ENCODE measurements at regions not wholly inside any gene's neighbourhood (a gene's known extent, or its start where the extent isn't known, plus 50 kb on each side); places are given as distances from the start of the nearest gene placed in this dataset.
"Not testable (repeated sequence)": the region's sequence is repeated elsewhere in the genome, so short reads cannot be mapped to it uniquely, and the experiment has no call there.

DNA sequence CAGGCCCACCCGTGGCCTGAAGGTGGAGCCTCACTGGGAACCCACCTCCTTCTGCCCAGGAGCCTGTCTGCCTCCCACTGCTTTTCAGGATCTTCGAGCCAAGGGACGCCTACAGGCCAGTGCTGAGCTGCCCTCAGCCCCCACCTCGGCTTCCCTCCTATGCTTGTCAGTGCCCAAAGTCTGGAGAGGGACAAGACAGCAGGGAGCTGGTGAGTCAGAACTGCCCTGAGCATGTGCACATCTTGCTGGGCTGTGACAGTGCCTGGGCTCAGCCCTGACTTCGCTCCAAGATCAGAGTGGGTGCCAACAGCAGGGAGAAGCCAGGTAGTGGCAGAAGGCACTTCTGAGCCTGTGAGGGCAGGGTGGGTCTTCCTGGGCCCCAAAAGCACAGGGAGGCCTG is 286.8 kb downstream of the AEBP2 start:
- no peak for DNase-seq

GRCh38 chr12:19726592-19726991 is 287.3 kb downstream of the AEBP2 start:
- DNase-seq, result no peak

GRCh38 chr12:19737019-19737418 is 297.7 kb downstream of the AEBP2 start:
- DNase-seq, result no peak

- DNase-seq, result peak; percentile 7
Measured at GRCh38 chr12:19739195-19739776, 300.0 kb downstream of the AEBP2 start.

DNA sequence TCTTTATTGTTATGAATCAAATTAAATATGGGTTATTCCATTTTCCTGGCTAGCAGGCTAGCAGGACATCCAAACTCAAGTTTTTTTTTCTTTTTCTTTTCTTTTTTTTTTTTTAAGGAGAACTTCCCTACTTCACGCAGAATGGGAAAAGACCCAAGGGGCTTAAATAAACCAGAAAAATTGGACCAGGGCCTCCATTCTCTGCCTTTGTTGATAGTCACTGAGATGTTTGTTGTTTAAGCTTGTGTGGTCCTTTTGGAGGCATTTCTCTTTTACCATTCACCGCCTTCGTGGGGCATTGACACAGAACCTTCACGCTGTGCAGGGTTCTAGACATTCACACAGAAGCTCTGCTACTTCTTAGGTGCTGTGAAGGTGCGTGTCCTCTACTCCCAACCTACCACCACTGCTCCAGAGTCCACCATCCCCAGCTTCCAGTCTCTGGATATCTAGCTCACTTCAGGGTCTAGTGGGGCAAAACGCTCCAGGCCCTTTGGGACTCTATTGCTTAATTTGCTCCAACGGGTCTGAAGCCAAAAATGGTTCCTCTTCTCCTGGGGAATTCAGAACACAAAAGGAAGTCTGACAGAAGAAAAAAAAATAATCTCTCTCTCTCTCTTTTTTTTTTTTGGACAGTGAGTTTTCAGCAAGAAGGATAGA is 301.3 kb downstream of the AEBP2 start:
- DNase-seq, result no peak

- DNase-seq, result no peak
Measured at GRCh38 chr12:19741132-19741489, 301.8 kb downstream of the AEBP2 start.

- peak; percentile 16 for DNase-seq
Measured at GRCh38 chr12:19744705-19745218, 305.5 kb downstream of the AEBP2 start.

- DNase-seq, result no peak
Measured at GRCh38 chr12:19746471-19746870, 307.2 kb downstream of the AEBP2 start.

DNA sequence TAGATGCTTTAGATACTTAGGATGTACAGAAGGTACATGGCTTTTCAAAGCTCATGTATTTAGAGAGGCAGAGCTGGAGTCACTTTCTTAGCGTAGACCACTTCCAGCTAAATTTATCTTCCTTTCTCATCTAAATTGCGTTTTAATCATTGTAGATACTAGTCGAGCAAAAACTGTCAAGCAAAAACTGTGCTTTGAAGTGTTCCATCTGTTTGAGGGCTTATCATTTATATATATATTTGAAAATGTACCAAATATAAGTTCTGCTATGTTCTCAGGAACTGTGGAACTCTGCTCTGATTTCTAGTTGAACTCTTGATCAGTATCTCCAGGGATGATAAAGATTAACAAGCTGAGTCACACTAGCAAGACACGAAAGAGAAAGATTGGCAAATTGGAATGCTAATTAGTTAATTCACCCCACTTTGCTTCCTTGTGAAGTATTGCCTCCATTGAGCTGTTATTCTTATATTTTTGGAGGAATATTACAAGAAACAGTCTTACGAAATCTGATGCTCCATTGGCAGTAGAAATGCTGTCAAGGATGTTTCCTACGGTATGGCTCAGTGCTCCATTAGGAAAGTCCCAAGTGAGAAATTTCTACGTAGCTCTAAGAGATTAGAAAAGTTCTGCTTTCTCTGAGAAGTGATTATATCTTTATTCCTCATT is 310.7 kb downstream of the AEBP2 start:
- DNase-seq, result no peak

GRCh38 chr12:19751078-19751477 is 311.8 kb downstream of the AEBP2 start:
- DNase-seq, result no peak

DNA sequence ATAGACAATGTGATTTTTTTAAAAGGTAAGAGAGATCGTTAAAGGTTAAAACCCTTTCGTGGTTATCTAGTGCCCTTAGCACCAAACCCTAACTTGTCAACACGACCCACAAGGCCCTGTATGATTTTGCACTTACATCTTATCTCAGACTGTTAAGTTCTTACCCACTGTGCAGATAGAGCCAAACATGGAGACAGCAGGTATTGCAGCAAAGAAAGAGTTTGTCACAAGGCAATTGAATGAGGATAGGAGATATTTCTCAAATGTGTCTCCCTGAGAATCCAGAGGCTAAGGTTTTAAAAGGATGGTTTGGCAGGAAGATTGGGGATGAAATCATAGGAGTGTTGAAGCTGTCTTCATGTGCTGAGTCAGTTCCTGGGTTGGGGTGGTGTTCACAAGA is 313.4 kb downstream of the AEBP2 start:
- no peak for DNase-seq

DNA sequence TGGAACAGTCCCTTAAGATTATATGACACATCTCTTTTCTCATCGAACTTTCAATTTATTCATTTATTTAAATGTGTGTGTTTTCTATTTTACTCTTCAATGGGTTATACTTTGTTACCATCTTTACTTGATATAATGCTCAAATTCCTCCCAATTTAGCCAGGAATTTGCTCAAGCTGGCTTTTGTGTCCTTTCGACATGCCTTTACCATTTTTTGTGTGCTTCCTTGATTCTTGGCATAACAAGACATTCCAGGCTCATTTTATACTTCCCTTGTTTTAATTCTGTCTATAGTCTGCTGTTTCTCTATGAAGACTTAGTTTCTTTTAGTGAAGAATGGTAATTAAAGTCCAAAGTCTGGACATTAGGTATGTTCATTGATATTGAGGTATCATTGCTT is 315.8 kb downstream of the AEBP2 start:
- no peak for DNase-seq

DNA sequence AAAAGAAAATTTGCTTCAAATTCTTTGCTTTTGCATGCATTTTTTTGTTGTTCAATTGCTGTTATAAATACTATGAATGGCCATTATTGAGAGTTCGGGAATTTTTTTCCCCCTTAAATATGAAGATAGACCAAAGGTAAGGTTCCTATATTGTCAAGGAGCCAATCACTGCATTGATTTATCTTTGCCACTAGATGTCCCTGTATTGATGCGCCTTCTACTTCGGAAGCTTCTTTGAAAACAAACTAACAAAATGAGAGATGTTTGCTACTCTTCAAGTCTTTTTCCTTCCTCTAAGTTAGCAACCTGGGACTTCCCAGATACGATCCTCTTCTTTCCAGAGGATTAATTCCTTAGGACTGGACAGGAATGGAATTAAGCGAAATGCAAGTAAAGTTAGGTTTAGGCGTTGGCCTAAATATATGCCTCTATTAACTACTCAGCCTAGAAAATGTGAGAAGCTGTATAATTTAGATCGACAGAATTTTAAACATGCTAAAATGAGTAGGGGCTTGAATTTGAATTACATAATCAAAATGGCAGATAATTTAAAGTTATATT is 318.1 kb downstream of the AEBP2 start:
- no peak for DNase-seq

DNA sequence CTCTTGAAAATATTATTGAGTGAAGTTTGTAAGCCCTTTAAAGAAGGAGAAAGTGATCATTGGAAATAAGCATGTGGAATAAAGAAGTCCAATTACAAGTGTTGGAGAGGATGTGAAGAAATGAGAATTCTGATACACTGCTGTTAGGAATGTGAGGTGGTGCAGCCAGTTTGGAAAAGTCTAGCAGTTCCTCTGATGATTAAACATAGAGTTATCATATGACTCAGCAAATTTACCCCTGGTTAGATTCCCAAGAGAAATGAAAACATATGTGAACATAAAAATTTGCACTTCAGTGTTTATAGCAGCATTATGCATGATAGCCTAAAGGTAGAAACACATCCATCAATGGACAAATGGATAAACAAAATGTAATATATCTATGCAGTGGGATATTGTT is 319.9 kb downstream of the AEBP2 start:
- no peak for DNase-seq

DNA sequence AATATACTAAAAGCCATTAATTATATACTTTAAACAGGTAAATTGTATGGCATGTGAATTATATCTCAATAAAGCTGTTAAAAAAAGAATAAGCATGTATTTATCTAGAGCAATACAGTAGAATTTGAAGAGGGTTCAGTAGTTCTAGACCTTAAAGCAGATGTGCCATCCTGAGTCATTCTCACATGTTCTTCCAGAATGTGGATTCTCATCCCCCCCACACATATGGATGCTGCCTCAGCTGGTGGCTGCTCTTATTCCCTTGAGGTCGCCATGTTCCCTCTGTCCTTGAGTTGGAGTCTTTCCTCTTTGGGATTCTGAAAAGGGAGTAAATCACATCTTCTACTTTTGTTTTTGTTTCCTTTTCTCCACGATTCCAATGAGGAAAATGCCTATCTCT is 321.3 kb downstream of the AEBP2 start:
- no peak for DNase-seq

DNA sequence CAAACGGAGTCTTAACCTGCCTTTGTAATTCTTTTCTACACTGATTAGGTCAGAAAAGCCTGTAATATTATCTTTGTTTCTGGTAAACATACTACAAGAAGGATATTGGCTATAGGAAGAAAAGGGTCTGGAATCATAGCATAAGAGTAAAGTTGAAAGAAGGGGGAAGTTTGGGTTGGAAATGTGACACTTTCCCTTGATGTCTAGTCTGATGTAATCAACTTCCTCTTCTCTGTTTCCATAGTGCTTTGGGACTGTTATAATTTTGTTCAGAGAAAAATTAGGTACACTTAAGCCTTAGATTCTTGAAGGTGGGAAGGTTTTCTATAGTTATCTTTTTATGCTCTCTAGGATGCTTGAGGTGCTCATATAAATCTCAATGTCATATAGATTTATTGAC is 322.2 kb downstream of the AEBP2 start:
- DNase-seq, result no peak

- DNase-seq, result no peak
Measured at GRCh38 chr12:19763488-19763887, 324.2 kb downstream of the AEBP2 start.

GRCh38 chr12:19764408-19764807 is 325.1 kb downstream of the AEBP2 start:
- DNase-seq, result no peak

DNA sequence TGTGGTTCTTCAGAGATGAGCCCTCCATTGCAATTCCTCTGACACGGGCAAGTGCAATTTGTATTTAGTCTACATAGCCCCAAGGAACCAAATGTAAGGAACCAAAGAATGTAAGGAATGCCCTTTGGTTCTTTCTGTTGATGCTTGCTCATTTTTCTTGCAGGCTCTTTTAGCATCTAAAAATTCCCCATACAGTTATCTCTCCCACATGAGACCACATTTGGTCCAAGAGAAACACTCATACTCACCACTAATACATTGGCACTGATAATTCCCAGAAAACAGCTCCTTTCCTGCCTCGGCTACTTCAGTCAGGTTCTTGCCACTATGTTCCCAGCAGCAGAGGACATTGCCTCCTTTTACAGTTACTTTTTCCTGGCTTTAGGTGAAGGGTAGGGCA is 332.6 kb downstream of the AEBP2 start:
- no peak for DNase-seq

DNA sequence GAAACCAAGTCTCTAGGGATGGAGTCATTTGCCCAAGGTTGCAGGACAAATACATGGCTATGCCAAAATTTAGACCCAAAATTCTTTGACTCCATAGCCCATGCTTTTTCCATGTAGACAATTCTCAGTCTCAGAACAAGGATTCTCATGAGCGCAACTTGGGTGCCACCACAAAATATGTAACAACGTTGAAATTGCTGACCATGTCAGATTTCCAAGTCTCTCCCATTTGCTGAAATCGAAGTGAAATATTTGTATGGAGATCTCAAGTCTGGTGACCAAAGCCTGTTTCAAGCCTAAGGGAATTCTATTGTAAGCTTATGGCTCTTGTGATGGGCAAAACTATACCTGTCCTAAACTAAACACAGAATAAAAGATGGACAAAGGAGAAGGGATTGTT is 333.5 kb downstream of the AEBP2 start:
- no peak for DNase-seq

DNA sequence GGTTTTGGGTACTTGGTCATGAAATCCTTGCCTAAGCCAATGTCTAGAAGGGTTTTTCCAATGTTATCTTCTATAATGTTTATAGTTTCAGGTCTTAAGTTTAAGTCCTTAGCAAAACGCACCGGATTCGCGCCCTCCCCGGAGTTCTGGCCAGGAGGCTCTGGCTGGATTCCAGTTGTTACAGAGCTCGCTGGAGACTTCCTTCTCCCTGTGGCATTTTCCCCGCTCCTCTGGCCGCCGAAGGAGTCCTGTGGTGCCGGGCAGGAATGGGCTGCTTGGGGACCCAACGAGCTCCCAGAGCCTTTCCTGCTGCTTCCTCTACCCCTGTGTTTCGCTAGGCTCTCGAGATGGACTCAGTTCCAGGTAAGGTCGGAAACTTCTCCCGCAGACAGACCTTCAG is 335.9 kb downstream of the AEBP2 start:
- DNase-seq, result no peak

GRCh38 chr12:19775976-19776375 is 336.7 kb downstream of the AEBP2 start:
- DNase-seq, result not testable (repeated sequence)

- no peak for DNase-seq
Measured at GRCh38 chr12:19778172-19778571, 338.9 kb downstream of the AEBP2 start.

DNA sequence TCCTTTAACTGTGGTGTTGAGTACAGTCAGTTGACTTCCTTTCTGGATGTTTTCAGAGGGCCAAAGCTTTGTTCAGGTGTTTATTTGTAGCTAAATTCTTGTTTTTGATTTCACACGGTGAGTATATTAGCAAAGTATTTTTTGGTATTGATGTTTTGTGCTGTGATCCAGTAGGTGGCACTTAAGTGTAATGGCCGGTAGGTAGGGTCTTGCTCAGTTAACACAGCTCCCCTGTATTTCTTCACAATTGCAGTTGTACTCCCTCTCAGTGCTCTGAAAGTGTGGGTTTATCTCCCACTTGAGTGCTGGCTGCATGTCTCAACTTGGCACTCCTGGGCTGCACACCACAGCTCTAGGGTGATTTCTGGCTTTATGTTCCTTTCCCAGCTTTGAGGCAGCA is 339.5 kb downstream of the AEBP2 start:
- DNase-seq, result no peak

Measured in COR-L47 (cell line).